Central memory CD8-positive, alpha-beta T cell (primary cell): ENCODE measurements at regions not wholly inside any gene's neighbourhood (a gene's known extent, or its start where the extent isn't known, plus 50 kb on each side); places are given as distances from the start of the nearest gene placed in this dataset.
"Not testable (repeated sequence)": the region's sequence is repeated elsewhere in the genome, so short reads cannot be mapped to it uniquely, and the experiment has no call there.

Experiments
- ATAC-seq: fragments of 150-1000 bp; cut with Tn5 transposase; replicated peaks from 2 replicates; pipeline ENCODE4 v1.10.0; 2022; ENCODE audit warnings: mild to moderate bottlenecking, moderate FRiP score, moderate number of reproducible peaks; ENCODE audit not compliant: poor library complexity, severe bottlenecking; ENCODE audit errors: extremely low read depth
- DNase-seq, 2 donors: peaks; one replicate each; pipeline ENCODE4 v3.0.0; 2021; ENCODE audit warnings: low spot score in 2 of 2
- H3K27ac Mint-ChIP-seq: one replicate; pipeline ENCODE4 v1.8.0; 2022; ENCODE audit warnings: low read depth, mild to moderate bottlenecking, moderate library complexity, mixed read lengths
- H3K27me3 Mint-ChIP-seq: one replicate; pipeline ENCODE4 v1.8.0; 2022; ENCODE audit warnings: mixed read lengths
- H3K36me3 Mint-ChIP-seq: one replicate; pipeline ENCODE4 v1.8.0; 2022; ENCODE audit warnings: mild to moderate bottlenecking, moderate library complexity, mixed read lengths; ENCODE audit not compliant: insufficient read depth
- H3K4me1 Mint-ChIP-seq: one replicate; pipeline ENCODE4 v1.8.0; 2022; ENCODE audit warnings: mixed read lengths
- H3K4me3 Mint-ChIP-seq: one replicate; pipeline ENCODE4 v1.8.0; 2022; ENCODE audit warnings: mild to moderate bottlenecking, moderate library complexity, mixed read lengths
- H3K9me3 Mint-ChIP-seq: one replicate; pipeline ENCODE4 v1.8.0; 2022; ENCODE audit warnings: mixed read lengths

GRCh38 chr3:147701195-147701594 lies 292.0 kb downstream of the ZIC1 start:
- Mint-ChIP-seq H3K27ac (no peak overlapping the region), H3K4me3 (no peak overlapping the region), H3K4me1 (no peaks in the 10 kb centered on the region), H3K9me3 (peaks cover 14% of the 10 kb centered on the region), H3K36me3 (no peaks in the 10 kb centered on the region), H3K27me3 (no peaks in the 10 kb centered on the region)
- DNase-seq (no peak), ATAC-seq (no peak)

- Mint-ChIP-seq H3K4me3 (no peak overlapping the region), H3K27ac (no peak overlapping the region), H3K27me3 (no peaks in the 10 kb centered on the region), H3K36me3 (no peaks in the 10 kb centered on the region), H3K4me1 (no peaks in the 10 kb centered on the region), H3K9me3 (peaks cover 5% of the 10 kb centered on the region)
- DNase-seq (no peak), ATAC-seq (no peak)
These were observed 293.3 kb downstream of the ZIC1 start for GRCh38 chr3:147702509-147702908.

GRCh38 chr3:147705651-147706051 lies 296.5 kb downstream of the ZIC1 start:
- peaks cover 23% of the 10 kb centered on the region for H3K9me3 Mint-ChIP-seq
- no peak overlapping the region for H3K27ac Mint-ChIP-seq
- H3K4me3 Mint-ChIP-seq = no peak overlapping the region
- no peaks in the 10 kb centered on the region for H3K36me3 Mint-ChIP-seq
- DNase-seq (no peak), ATAC-seq (no peak)
- no peaks in the 10 kb centered on the region for H3K27me3 Mint-ChIP-seq
- H3K4me1 Mint-ChIP-seq = no peaks in the 10 kb centered on the region

- not testable (repeated sequence) for H3K27me3 Mint-ChIP-seq, H3K27ac Mint-ChIP-seq, ATAC-seq, DNase-seq, H3K36me3 Mint-ChIP-seq, H3K4me1 Mint-ChIP-seq, H3K4me3 Mint-ChIP-seq
- H3K9me3 Mint-ChIP-seq = peaks cover 29% of the 10 kb centered on the region
These were observed 301.6 kb downstream of the ZIC1 start for GRCh38 chr3:147710753-147711152.

GRCh38 chr3:147712357-147712756 lies 303.2 kb downstream of the ZIC1 start:
- no peaks in the 10 kb centered on the region for H3K36me3 Mint-ChIP-seq
- no peak for DNase-seq
- H3K4me3 Mint-ChIP-seq = no peak overlapping the region
- no peaks in the 10 kb centered on the region for H3K27me3 Mint-ChIP-seq
- peaks cover 29% of the 10 kb centered on the region for H3K9me3 Mint-ChIP-seq
- no peaks in the 10 kb centered on the region for H3K4me1 Mint-ChIP-seq
- no peak overlapping the region for H3K27ac Mint-ChIP-seq
- ATAC-seq = no peak

- not testable (repeated sequence) for DNase-seq, H3K27me3 Mint-ChIP-seq, ATAC-seq, H3K4me1 Mint-ChIP-seq, H3K36me3 Mint-ChIP-seq, H3K4me3 Mint-ChIP-seq, H3K27ac Mint-ChIP-seq
- H3K9me3 Mint-ChIP-seq = peaks cover 29% of the 10 kb centered on the region
These were observed 303.6 kb downstream of the ZIC1 start for GRCh38 chr3:147712758-147713157.

GRCh38 chr3:147713234-147714133 lies 304.3 kb downstream of the ZIC1 start:
- H3K36me3 Mint-ChIP-seq = no peaks in the 10 kb centered on the region
- ATAC-seq (no peak), DNase-seq (no peak)
- no peak overlapping the region for H3K4me3 Mint-ChIP-seq
- no peaks in the 10 kb centered on the region for H3K4me1 Mint-ChIP-seq
- H3K9me3 Mint-ChIP-seq = peaks cover 29% of the 10 kb centered on the region
- no peak overlapping the region for H3K27ac Mint-ChIP-seq
- H3K27me3 Mint-ChIP-seq = no peaks in the 10 kb centered on the region

GRCh38 chr3:147729641-147730040 lies 320.5 kb downstream of the ZIC1 start:
- DNase-seq (no peak), ATAC-seq (no peak)
- Mint-ChIP-seq H3K4me1 (no peaks in the 10 kb centered on the region), H3K9me3 (no peaks in the 10 kb centered on the region), H3K36me3 (no peaks in the 10 kb centered on the region), H3K4me3 (no peak overlapping the region), H3K27me3 (no peaks in the 10 kb centered on the region), H3K27ac (no peak overlapping the region)

GRCh38 chr3:147730284-147730683 lies 321.1 kb downstream of the ZIC1 start:
- DNase-seq = no peak
- no peaks in the 10 kb centered on the region for H3K27me3 Mint-ChIP-seq
- no peaks in the 10 kb centered on the region for H3K9me3 Mint-ChIP-seq
- H3K4me3 Mint-ChIP-seq = no peak overlapping the region
- H3K27ac Mint-ChIP-seq = no peak overlapping the region
- no peaks in the 10 kb centered on the region for H3K4me1 Mint-ChIP-seq
- no peaks in the 10 kb centered on the region for H3K36me3 Mint-ChIP-seq
- ATAC-seq = no peak

- no peak overlapping the region for H3K4me3 Mint-ChIP-seq
- H3K36me3 Mint-ChIP-seq = no peaks in the 10 kb centered on the region
- no peaks in the 10 kb centered on the region for H3K9me3 Mint-ChIP-seq
- ATAC-seq (no peak), DNase-seq (no peak)
- no peaks in the 10 kb centered on the region for H3K4me1 Mint-ChIP-seq
- H3K27ac Mint-ChIP-seq = no peak overlapping the region
- H3K27me3 Mint-ChIP-seq = no peaks in the 10 kb centered on the region
These were observed 324.1 kb downstream of the ZIC1 start for GRCh38 chr3:147733217-147733616.

- H3K27me3 Mint-ChIP-seq = no peaks in the 10 kb centered on the region
- no peak for ATAC-seq
- no peaks in the 10 kb centered on the region for H3K36me3 Mint-ChIP-seq
- no peak overlapping the region for H3K27ac Mint-ChIP-seq
- no peak for DNase-seq
- no peaks in the 10 kb centered on the region for H3K4me1 Mint-ChIP-seq
- no peaks in the 10 kb centered on the region for H3K9me3 Mint-ChIP-seq
- H3K4me3 Mint-ChIP-seq = no peak overlapping the region
These were observed 326.5 kb downstream of the ZIC1 start for GRCh38 chr3:147735616-147736015.

GRCh38 chr3:147736226-147736625 lies 327.1 kb downstream of the ZIC1 start:
- no peaks in the 10 kb centered on the region for H3K27me3 Mint-ChIP-seq
- no peaks in the 10 kb centered on the region for H3K36me3 Mint-ChIP-seq
- H3K9me3 Mint-ChIP-seq = no peaks in the 10 kb centered on the region
- H3K4me3 Mint-ChIP-seq = no peak overlapping the region
- H3K4me1 Mint-ChIP-seq = no peaks in the 10 kb centered on the region
- ATAC-seq = no peak
- no peak overlapping the region for H3K27ac Mint-ChIP-seq
- no peak for DNase-seq

- H3K27me3 Mint-ChIP-seq = no peaks in the 10 kb centered on the region
- H3K4me1 Mint-ChIP-seq = no peaks in the 10 kb centered on the region
- DNase-seq = no peak
- no peaks in the 10 kb centered on the region for H3K36me3 Mint-ChIP-seq
- peaks cover 5% of the 10 kb centered on the region for H3K9me3 Mint-ChIP-seq
- ATAC-seq = no peak
- no peak overlapping the region for H3K27ac Mint-ChIP-seq
- no peak overlapping the region for H3K4me3 Mint-ChIP-seq
These were observed 328.2 kb downstream of the ZIC1 start for GRCh38 chr3:147737376-147737775.
